ENCODE measurements at regions not wholly inside any gene's neighbourhood (a gene's known extent, or its start where the extent isn't known, plus 50 kb on each side); places are given as distances from the start of the nearest gene placed in this dataset.

DNA sequence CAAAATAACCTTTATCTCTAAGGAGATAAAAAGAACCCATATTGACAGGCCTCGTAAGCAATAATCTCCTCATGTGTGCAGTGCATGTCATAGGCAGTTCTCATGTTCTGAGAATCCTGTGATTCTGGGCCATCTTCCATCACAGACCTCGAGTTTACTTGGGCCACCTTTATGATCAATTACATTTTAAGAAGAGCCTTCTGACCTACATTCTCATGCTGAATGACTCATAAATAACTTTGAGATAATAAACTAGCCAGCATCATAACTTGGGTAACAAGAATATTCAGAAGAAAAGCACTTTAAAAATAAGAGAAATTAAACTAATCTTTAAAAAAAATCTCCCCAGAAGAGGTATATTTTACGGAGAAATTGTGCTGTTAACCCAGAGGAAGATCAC, 310.7 kb upstream of the ZNF717 start:
- no peak overlapping the region for H2BK120ac ChIP-seq (replicated peaks; ENCODE audit: low read depth, low read length)
- FAIRE-seq (no peak), DNase-seq (ENCODE audit: low read depth in 1 of 2, low spot score in 2 of 2) (no peak)
- no peak overlapping the region for H3K4me3 ChIP-seq (ENCODE audit: extremely low read depth in 1 of 4, insufficient read depth in 2 of 4, low read depth in 3 of 4, low read length in 4 of 4)
- no peak overlapping the region for H3K18ac ChIP-seq (ENCODE audit: extremely low read depth, low read length)
- H3K9me3 ChIP-seq (ENCODE audit: insufficient read depth in 2 of 2, low read depth in 1 of 2, low read length in 1 of 2): no peaks in the 10 kb centered on the region
- H3K23ac ChIP-seq (ENCODE audit: insufficient read length): peak overlapping the region; percentile 96
- H4K5ac ChIP-seq (ENCODE audit: insufficient read length, low read depth, low read length): no peak overlapping the region
- TF ChIP-seq SUZ12 (IDR thresholded peaks at IDR 0.05; ENCODE audit: low read length) (no peak), PHF8 (conservative IDR thresholded peaks at IDR 0.05; ENCODE audit: low read depth, low read length) (no peak), KDM4A (IDR thresholded peaks at IDR 0.05; ENCODE audit: low read depth, low read length, severe bottlenecking) (no peak), POU5F1 (IDR thresholded peaks at IDR 0.05; ENCODE audit: low read depth, low read length) (no peak), JUND (IDR thresholded peaks at IDR 0.05; ENCODE audit: low read length) (no peak), USF2 (IDR thresholded peaks at IDR 0.05; ENCODE audit: low read length) (no peak), SRF (IDR thresholded peaks at IDR 0.05; ENCODE audit: low read depth, low read length) (no peak), E2F6 (IDR thresholded peaks at IDR 0.05) (no peak)
- no peak overlapping the region for H2AK5ac ChIP-seq (ENCODE audit: low read depth, low read length)
- H4K20me1 ChIP-seq (replicated peaks in 1 of 2; ENCODE audit: control insufficient read depth in 1 of 2, insufficient read depth in 2 of 2, low read length in 2 of 2): no peaks in the 10 kb centered on the region
- H2AFZ ChIP-seq (ENCODE audit: low read length): no peak overlapping the region
- H3K79me1 ChIP-seq (ENCODE audit: low read depth, low read length): no peaks in the 10 kb centered on the region
- H3K9ac ChIP-seq (replicated peaks in 1 of 4; ENCODE audit: extremely low read depth in 1 of 4, low read depth in 3 of 4, low read length in 3 of 4): peak overlapping the region in 1 of 4 experiments; percentile 34; a peak in 1 of 7 replicates
- ChIA-PET POLR2A (ENCODE audit: partially characterized antibody) (no interaction called here), CTCF (ENCODE audit: partially characterized antibody) (no interaction called here)
- H3K27me3 ChIP-seq (replicated peaks in 1 of 4; ENCODE audit: control insufficient read depth in 3 of 4, extremely low read depth in 1 of 4, insufficient read depth in 3 of 4, low read length in 3 of 4): no peaks in the 10 kb centered on the region
- H3K36me3 ChIP-seq (ENCODE audit: control insufficient read depth in 2 of 4, insufficient read depth in 4 of 4, low read length in 3 of 4): no peaks in the 10 kb centered on the region
- no peak overlapping the region for H3K4me2 ChIP-seq (ENCODE audit: insufficient read depth in 1 of 2, low read depth in 2 of 2, low read length in 2 of 2)
- no peak overlapping the region for H4K91ac ChIP-seq (replicated peaks; ENCODE audit: insufficient read length, low read length)
- no peak overlapping the region for H2BK20ac ChIP-seq (ENCODE audit: low read length)
- no peaks in the 10 kb centered on the region for H3K23me2 ChIP-seq (ENCODE audit: low read depth, low read length)
- no peak overlapping the region for H3K27ac ChIP-seq (ENCODE audit: low read depth, low read length)
- H2BK15ac ChIP-seq (ENCODE audit: low read length): no peak overlapping the region
- H3K56ac ChIP-seq (replicated peaks; ENCODE audit: insufficient read length, low read depth, low read length): no peak overlapping the region
- H2BK12ac ChIP-seq (ENCODE audit: low read depth, low read length): no peak overlapping the region
- peaks cover 0 to 4% (median 1%) of the 10 kb centered on the region in 4 experiments; a peak in 2 of 7 replicates for H3K4me1 ChIP-seq (replicated peaks in 1 of 4; ENCODE audit: control insufficient read depth in 3 of 4, insufficient read depth in 4 of 4, low read length in 3 of 4)
- no peaks in the 10 kb centered on the region for H3K79me2 ChIP-seq (ENCODE audit: control insufficient read depth in 1 of 2, insufficient read depth in 2 of 2, low read length in 2 of 2)
- H2BK5ac ChIP-seq (ENCODE audit: low read depth, low read length): no peak overlapping the region
- no peak overlapping the region for H3K4ac ChIP-seq (replicated peaks; ENCODE audit: insufficient read length, low read depth, low read length)
- no peak overlapping the region for H4K8ac ChIP-seq (ENCODE audit: extremely low read depth, insufficient read depth, low read length)
- 88% methylated on average over 3 of the region's 3 CpGs; no CpG with 5 or more reads in 1 of the 2 experiments for WGBS, 2 experiments (ENCODE audit: extremely low coverage in 1 of 2, insufficient coverage in 1 of 2, insufficient read length in 1 of 2, insufficient replicate concordance in 2 of 2, low coverage in 1 of 2, low lambda C conversion rate in 2 of 2, missing lambda C conversion rate in 1 of 2)
- no peak overlapping the region for H3K14ac ChIP-seq (ENCODE audit: insufficient read length)

Data from H1 (cell line).